HT1080 (cell line): ENCODE measurements at regions not wholly inside any gene's neighbourhood (a gene's known extent, or its start where the extent isn't known, plus 50 kb on each side); places are given as distances from the start of the nearest gene placed in this dataset.
"Not testable (repeated sequence)": the region's sequence is repeated elsewhere in the genome, so short reads cannot be mapped to it uniquely, and the experiment has no call there.

ENCODE experiments used
- DNase-seq: peaks from one replicate; pipeline ENCODE4 v3.0.0-alpha.2; 2015; ENCODE audit warnings: low read depth

GRCh38 chr4:4668355-4669210 is 126.7 kb upstream of the STX18 start:
- DNase-seq: no peak

GRCh38 chr4:4667622-4668081 is 125.8 kb upstream of the STX18 start:
- no peak for DNase-seq

GRCh38 chr4:4666693-4667621 is 125.1 kb upstream of the STX18 start:
- no peak for DNase-seq

GRCh38 chr4:4666187-4666586 is 124.3 kb upstream of the STX18 start:
- DNase-seq: no peak

GRCh38 chr4:4664234-4664633 is 122.4 kb upstream of the STX18 start:
- no peak for DNase-seq

GRCh38 chr4:4663028-4663427 is 121.2 kb upstream of the STX18 start:
- DNase-seq: peak; percentile 63

GRCh38 chr4:4662230-4662629 is 120.4 kb upstream of the STX18 start:
- DNase-seq: no peak

GRCh38 chr4:4659871-4660651 is 118.2 kb upstream of the STX18 start:
- peak; percentile 97 for DNase-seq

- DNase-seq: peak; percentile 25
These were observed 116.2 kb upstream of the STX18 start for GRCh38 chr4:4658052-4658451.

GRCh38 chr4:4656977-4657376 is 115.1 kb upstream of the STX18 start:
- no peak for DNase-seq

GRCh38 chr4:4655901-4656300 is 114.1 kb upstream of the STX18 start:
- DNase-seq: no peak

GRCh38 chr4:4655011-4655410 is 113.2 kb upstream of the STX18 start:
- DNase-seq: no peak

- DNase-seq: no peak
These were observed 110.2 kb upstream of the STX18 start for GRCh38 chr4:4651811-4652755.

- peak; percentile 60 for DNase-seq
These were observed 105.2 kb upstream of the STX18 start for GRCh38 chr4:4647041-4647440.

GRCh38 chr4:4645743-4646142 is 103.9 kb upstream of the STX18 start:
- no peak for DNase-seq

GRCh38 chr4:4644277-4644676 is 102.4 kb upstream of the STX18 start:
- DNase-seq: not testable (repeated sequence)

GRCh38 chr4:4643743-4644142 is 101.9 kb upstream of the STX18 start:
- DNase-seq: not testable (repeated sequence)

- no peak for DNase-seq
These were observed 101.5 kb upstream of the STX18 start for GRCh38 chr4:4643306-4643705.

- no peak for DNase-seq
These were observed 100.7 kb upstream of the STX18 start for GRCh38 chr4:4642496-4643000.
